ENCODE measurements at regions not wholly inside any gene's neighbourhood (a gene's known extent, or its start where the extent isn't known, plus 50 kb on each side); places are given as distances from the start of the nearest gene placed in this dataset.

DNA sequence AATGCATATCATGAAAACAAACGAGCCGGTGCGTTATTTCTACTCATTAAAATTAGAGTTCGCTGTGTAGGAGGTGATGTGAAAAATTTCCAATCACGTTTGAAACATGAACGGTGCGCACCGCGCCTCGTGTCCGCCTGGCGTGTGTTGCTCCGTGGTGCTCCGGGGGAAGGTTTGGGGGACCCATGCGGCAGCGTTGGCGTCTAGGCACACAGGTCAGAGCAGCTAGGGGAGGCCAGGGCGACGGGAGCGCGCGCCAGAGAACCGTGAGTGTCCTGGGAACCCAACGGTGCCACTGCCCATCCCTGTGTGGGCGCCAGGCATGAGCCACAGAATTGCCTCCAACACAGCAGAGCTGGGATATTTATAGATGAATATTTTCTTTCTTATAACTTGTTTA, 70.6 kb upstream of the ADARB2 start:
- Mint-ChIP-seq H3K27ac (no peak overlapping the region), H3K4me1 (ENCODE audit: low read depth) (no peaks in the 10 kb centered on the region), H3K27me3 (ENCODE audit: low read depth) (no peaks in the 10 kb centered on the region), H3K4me3 (no peak overlapping the region), H3K36me3 (ENCODE audit: low read depth) (no peaks in the 10 kb centered on the region), H3K9me3 (no peaks in the 10 kb centered on the region)

DNA sequence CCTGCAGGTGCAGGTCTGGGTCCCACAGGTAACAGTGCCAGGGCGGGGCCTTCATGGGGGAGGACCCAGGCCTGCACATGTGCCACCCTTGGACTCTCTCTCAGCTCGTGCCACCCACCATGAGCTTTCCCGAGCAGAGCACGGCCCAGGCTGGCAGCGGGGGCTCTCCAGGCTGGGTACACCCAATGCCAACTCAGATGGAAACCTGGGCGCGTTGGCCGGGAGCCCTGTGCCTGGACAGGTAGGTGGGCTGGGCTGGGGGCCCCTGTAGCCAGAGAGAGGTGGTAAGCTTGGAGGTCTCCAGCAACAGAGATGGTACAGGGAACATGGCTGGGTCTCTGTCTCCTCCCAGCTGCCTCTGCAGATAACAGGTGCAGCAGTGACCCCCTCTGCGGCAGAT, 69.9 kb upstream of the ADARB2 start:
- no peaks in the 10 kb centered on the region for H3K27me3 Mint-ChIP-seq (ENCODE audit: low read depth)
- peaks cover 3% of the 10 kb centered on the region for H3K4me1 Mint-ChIP-seq (ENCODE audit: low read depth)
- H3K4me3 Mint-ChIP-seq: no peak overlapping the region
- no peaks in the 10 kb centered on the region for H3K36me3 Mint-ChIP-seq (ENCODE audit: low read depth)
- no peaks in the 10 kb centered on the region for H3K9me3 Mint-ChIP-seq
- no peak overlapping the region for H3K27ac Mint-ChIP-seq

DNA sequence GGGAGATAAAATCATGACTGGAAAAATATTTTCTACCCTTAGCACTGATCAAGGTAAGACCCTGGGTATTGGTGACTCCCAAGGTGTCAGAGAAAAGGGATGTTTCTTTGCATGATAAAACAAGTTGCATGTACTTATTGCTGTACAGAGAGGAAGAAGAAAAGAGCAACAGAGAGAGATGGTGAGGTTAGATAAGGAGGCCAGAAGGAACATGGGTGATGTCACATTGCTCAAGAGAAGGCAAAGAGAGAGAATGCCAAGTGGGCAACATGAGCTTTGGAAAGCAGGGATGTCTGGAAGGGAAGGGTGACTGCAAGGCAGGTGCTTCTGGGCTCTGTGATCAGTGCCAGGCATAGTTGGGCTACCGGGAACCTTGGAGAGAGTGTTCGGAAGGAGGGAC, 65.1 kb upstream of the ADARB2 start:
- Mint-ChIP-seq H3K4me1 (ENCODE audit: low read depth) (peaks cover 3% of the 10 kb centered on the region), H3K9me3 (peaks cover 5% of the 10 kb centered on the region), H3K4me3 (no peak overlapping the region), H3K27me3 (ENCODE audit: low read depth) (no peaks in the 10 kb centered on the region), H3K27ac (no peak overlapping the region), H3K36me3 (ENCODE audit: low read depth) (no peaks in the 10 kb centered on the region)

DNA sequence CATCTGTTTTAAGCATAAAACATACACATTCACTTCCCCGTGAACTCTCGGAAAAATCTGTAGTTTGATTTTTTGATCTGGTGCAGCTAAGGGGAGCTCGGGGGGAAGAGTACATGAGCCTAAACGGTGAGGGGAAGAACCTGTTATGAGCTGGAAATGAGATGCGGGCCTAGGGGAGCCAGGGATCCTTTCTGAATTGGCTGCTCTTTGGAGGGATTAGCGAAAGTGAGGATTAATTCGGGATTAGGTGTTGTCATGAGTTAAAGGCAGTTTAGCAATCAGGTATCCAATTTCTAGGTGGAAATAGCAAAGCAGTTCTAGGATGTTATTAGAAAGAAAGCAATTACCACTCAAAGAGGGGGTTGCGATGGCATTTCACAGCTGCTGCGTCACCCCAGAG, 51.1 kb upstream of the ADARB2 start:
- no peaks in the 10 kb centered on the region for H3K36me3 Mint-ChIP-seq (ENCODE audit: low read depth)

More for the DNA sequence above, 51.1 kb upstream of the ADARB2 start:
- H3K4me3 Mint-ChIP-seq: no peak overlapping the region
- no peaks in the 10 kb centered on the region for H3K27me3 Mint-ChIP-seq (ENCODE audit: low read depth)
- H3K4me1 Mint-ChIP-seq (ENCODE audit: low read depth): no peaks in the 10 kb centered on the region
- H3K9me3 Mint-ChIP-seq: no peaks in the 10 kb centered on the region
- H3K27ac Mint-ChIP-seq: no peak overlapping the region

Data from T-helper 1 cell treated with Interleukin-12 subunit alpha and Interleukin-12 subunit beta and Interleukin-4 antibody, amounts not matched to agents 30 μg/mL and 1 μg/mL, for 36 hours (primary cell).